ENCODE measurements at regions not wholly inside any gene's neighbourhood (a gene's known extent, or its start where the extent isn't known, plus 50 kb on each side); places are given as distances from the start of the nearest gene placed in this dataset.
"Not testable (repeated sequence)": the region's sequence is repeated elsewhere in the genome, so short reads cannot be mapped to it uniquely, and the experiment has no call there.

GRCh38 chr5:176744584-176744965, 65.8 kb upstream of the UNC5A start:
- DNase-seq (ENCODE audit: extremely low read depth, low read depth) = no peak

DNA sequence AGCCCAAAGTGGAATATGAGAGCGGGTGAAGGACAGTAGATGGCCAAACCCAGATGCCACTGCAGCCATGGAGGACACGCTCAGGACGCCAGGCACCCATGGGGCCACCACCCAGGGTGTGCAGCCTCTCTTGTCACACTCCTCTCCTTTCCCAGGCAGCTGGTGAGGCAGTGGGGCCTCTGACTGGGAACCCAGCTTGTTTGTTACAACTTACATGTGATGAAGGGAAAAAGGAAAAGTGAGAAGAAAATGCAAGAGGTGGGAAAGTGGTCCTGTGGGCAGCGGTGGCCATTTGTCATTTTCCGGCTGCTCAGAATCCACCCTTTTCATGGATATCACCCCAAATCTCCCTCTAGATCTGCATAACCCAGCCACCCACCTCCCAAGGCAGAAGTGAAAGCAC, 62.7 kb upstream of the UNC5A start:
- DNase-seq (ENCODE audit: extremely low read depth, low read depth) = no peak

- DNase-seq (ENCODE audit: extremely low read depth, low read depth) = no peak
Observed at GRCh38 chr5:176748073-176748966, 62.0 kb upstream of the UNC5A start.

GRCh38 chr5:176748967-176749935, 61.1 kb upstream of the UNC5A start:
- no peak for DNase-seq (ENCODE audit: extremely low read depth, low read depth)

GRCh38 chr5:176750144-176750543, 60.2 kb upstream of the UNC5A start:
- no peak for DNase-seq (ENCODE audit: extremely low read depth, low read depth)

- DNase-seq (ENCODE audit: extremely low read depth, low read depth) = peak; percentile 12
Observed at GRCh38 chr5:176754376-176754973, 55.9 kb upstream of the UNC5A start.

DNA sequence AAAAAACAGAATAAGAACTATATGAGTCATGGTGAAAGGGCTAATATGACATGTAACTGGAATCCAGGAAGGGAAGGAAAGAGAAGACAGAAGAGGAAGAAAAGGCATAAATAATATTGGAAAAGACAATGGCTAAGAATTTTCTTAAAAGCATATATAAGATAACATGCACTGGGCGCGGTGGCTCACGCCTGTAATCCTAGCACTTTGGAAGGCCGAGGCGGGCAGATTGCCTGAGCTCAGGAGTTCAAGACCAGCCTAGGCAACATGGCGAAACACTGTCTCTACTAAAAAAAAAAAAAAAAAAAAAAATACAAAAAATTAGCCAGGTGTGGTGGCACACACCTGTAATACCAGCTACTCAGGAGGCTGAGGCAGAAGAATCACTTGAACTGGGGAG, 54.8 kb upstream of the UNC5A start:
- not testable (repeated sequence) for DNase-seq (ENCODE audit: extremely low read depth, low read depth)

GRCh38 chr5:176757569-176757968, 52.8 kb upstream of the UNC5A start:
- DNase-seq (ENCODE audit: extremely low read depth, low read depth) = not testable (repeated sequence)
